GM21526 (cell line): ENCODE measurements at regions not wholly inside any gene's neighbourhood (a gene's known extent, or its start where the extent isn't known, plus 50 kb on each side); places are given as distances from the start of the nearest gene placed in this dataset.

Experiments used
- ATAC-seq: cut with Tn5 transposase; IDR thresholded peaks from one replicate; pipeline ENCODE4 v1.9.1; 2021; ENCODE audit warnings: moderate library complexity; ENCODE audit not compliant: unreplicated experiment, low FRiP score

GRCh38 chr6:91464201-91464600 is 877.3 kb upstream of the MAP3K7 start:
- no peak for ATAC-seq

GRCh38 chr6:91462241-91462640 is 875.4 kb upstream of the MAP3K7 start:
- ATAC-seq: no peak

- no peak for ATAC-seq
Observed at GRCh38 chr6:91453224-91453878, 866.5 kb upstream of the MAP3K7 start.

GRCh38 chr6:91449539-91449938 is 862.7 kb upstream of the MAP3K7 start:
- no peak for ATAC-seq

GRCh38 chr6:91447530-91448254 is 860.8 kb upstream of the MAP3K7 start:
- no peak for ATAC-seq

- no peak for ATAC-seq
Observed at GRCh38 chr6:91447081-91447480, 860.2 kb upstream of the MAP3K7 start.

GRCh38 chr6:91443405-91443804 is 856.5 kb upstream of the MAP3K7 start:
- no peak for ATAC-seq

GRCh38 chr6:91442342-91442741 is 855.5 kb upstream of the MAP3K7 start:
- no peak for ATAC-seq

GRCh38 chr6:91438570-91438969 is 851.7 kb upstream of the MAP3K7 start:
- ATAC-seq: no peak

GRCh38 chr6:91437315-91437729 is 850.5 kb upstream of the MAP3K7 start:
- no peak for ATAC-seq

- no peak for ATAC-seq
Observed at GRCh38 chr6:91436448-91436847, 849.6 kb upstream of the MAP3K7 start.

- ATAC-seq: no peak
Observed at GRCh38 chr6:91435630-91436029, 848.8 kb upstream of the MAP3K7 start.

- no peak for ATAC-seq
Observed at GRCh38 chr6:91434576-91434975, 847.7 kb upstream of the MAP3K7 start.

- no peak for ATAC-seq
Observed at GRCh38 chr6:91433660-91434534, 847.0 kb upstream of the MAP3K7 start.

- no peak for ATAC-seq
Observed at GRCh38 chr6:91428953-91429560, 842.2 kb upstream of the MAP3K7 start.

- ATAC-seq: no peak
Observed at GRCh38 chr6:91428296-91428695, 841.4 kb upstream of the MAP3K7 start.

- no peak for ATAC-seq
Observed at GRCh38 chr6:91420243-91420642, 833.4 kb upstream of the MAP3K7 start.

GRCh38 chr6:91415031-91415605 is 828.2 kb upstream of the MAP3K7 start:
- no peak for ATAC-seq

- no peak for ATAC-seq
Observed at GRCh38 chr6:91412532-91412931, 825.7 kb upstream of the MAP3K7 start.

- ATAC-seq: no peak
Observed at GRCh38 chr6:91407706-91408105, 820.8 kb upstream of the MAP3K7 start.

- no peak for ATAC-seq
Observed at GRCh38 chr6:91392951-91393350, 806.1 kb upstream of the MAP3K7 start.
